K562 (cell line): ENCODE measurements at regions not wholly inside any gene's neighbourhood (a gene's known extent, or its start where the extent isn't known, plus 50 kb on each side); places are given as distances from the start of the nearest gene placed in this dataset.

Experiments
- CHD2 ChIP-seq: IDR thresholded peaks from 2 replicates; pipeline ENCODE4 v1.6.1; 2011; ENCODE audit warnings: low read depth, low read length
- ELF4 ChIP-seq: fragments of 450-650 bp; formaldehyde crosslinking; IDR thresholded peaks from 2 replicates; pipeline ENCODE4 v1.4.0; 2022; ENCODE audit warnings: missing genetic modification characterization
- MGA ChIP-seq: fragments of 450-650 bp; IDR thresholded peaks from 2 replicates; pipeline ENCODE4 v1.6.1; 2016; ENCODE audit warnings: mild to moderate bottlenecking, moderate library complexity
- RBM25 ChIP-seq: fragments of 200-400 bp; formaldehyde crosslinking; IDR thresholded peaks from 2 replicates; pipeline ENCODE4 v1.6.1; 2018; ENCODE audit warnings: low read length, low read depth, moderate library complexity; ENCODE audit not compliant: severe bottlenecking
- RNF2 ChIP-seq: sonication (generic); IDR thresholded peaks from 2 replicates; pipeline ENCODE4 v1.6.1; 2016
- SP1 ChIP-seq: sonication (generic); formaldehyde crosslinking; IDR thresholded peaks from 2 replicates; pipeline ENCODE4 v1.8.1; 2022; ENCODE audit warnings: mild to moderate bottlenecking, missing genetic modification reagents

GRCh38 chr11:23719016-23719415, 777.8 kb upstream of the LUZP2 start (continued):
- TF ChIP-seq MGA = no peak
- no peak for TF ChIP-seq CHD2
- no peak for TF ChIP-seq ELF4 (CRISPR knock-in tag)
- no peak for TF ChIP-seq RNF2
- TF ChIP-seq RBM25 = no peak
- TF ChIP-seq SP1 (CRISPR knock-in tag) = no peak
- TF ChIP-seq, all 486 proteins: peak for 0
